Smooth muscle cell of the brain vasculature (primary cell): ENCODE measurements at regions not wholly inside any gene's neighbourhood (a gene's known extent, or its start where the extent isn't known, plus 50 kb on each side); places are given as distances from the start of the nearest gene placed in this dataset.

ENCODE experiments used
- DNase-seq: peaks from one replicate; pipeline ENCODE4 v3.0.0-alpha.2; 2012; ENCODE audit warnings: low read depth, low spot score

DNA sequence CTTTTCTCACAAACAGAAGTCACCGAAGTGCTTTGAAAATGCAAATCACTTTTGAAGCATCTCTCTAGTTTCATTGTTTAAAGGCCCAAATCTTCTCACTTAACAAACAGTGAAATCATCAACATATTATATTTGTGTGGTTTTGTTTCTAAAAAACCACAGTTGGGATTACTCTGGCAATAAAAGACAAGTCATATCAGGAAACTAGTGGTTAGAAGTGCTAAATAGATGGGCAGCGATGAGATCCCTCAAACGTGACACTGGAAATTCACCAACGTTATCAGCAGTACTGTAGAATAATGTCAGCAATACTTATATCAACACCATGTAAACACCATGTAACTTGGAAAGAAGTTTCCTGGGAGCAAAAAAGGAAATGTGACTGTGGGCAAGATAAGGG lies 893.5 kb downstream of the SUCLG1 start:
- DNase-seq: no peak

DNA sequence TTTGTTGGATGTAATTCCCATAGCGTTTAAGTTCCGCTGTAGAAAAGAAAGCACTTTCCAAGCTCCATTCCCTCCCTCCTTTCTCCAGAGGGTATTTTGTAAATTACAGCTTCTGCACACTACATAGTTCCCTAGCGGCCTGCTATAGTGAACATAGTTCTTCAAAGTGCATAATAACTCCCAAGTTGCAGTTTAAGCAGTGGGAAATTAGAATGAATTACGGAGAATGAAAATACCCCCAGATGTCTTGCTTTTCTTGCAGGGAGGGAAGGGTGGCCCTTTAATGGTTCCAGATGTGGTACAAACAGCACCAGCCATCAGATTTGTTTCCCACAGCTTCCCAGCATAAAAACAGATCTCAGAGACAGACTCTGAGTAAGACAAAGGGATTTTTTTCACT lies 893.9 kb downstream of the SUCLG1 start:
- no peak for DNase-seq

- DNase-seq: no peak
These were observed 897.5 kb downstream of the SUCLG1 start for GRCh38 chr2:83561592-83561991.

DNA sequence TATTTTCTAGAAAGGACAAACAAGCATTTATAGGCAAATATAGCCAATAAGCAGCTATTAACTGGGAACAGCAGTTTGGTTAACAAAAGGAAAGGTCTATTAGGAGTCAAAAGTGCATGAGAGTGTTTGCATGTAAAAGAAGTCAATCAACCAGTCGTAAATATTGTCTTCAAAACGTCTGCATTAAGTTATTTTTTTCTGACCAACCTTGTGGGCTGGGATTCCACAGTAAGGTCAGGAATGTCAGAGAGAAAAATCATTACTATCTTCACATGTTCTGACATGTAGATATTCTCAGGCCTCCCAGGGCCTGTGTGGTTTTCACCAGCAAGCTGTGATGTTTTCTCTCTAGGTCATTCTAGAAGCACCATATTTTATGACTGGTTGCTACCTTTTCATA lies 922.5 kb downstream of the SUCLG1 start:
- DNase-seq: no peak

GRCh38 chr2:83534416-83534815 lies 924.7 kb downstream of the SUCLG1 start:
- no peak for DNase-seq

- DNase-seq: no peak
These were observed 927.8 kb downstream of the SUCLG1 start for GRCh38 chr2:83531206-83531826.

DNA sequence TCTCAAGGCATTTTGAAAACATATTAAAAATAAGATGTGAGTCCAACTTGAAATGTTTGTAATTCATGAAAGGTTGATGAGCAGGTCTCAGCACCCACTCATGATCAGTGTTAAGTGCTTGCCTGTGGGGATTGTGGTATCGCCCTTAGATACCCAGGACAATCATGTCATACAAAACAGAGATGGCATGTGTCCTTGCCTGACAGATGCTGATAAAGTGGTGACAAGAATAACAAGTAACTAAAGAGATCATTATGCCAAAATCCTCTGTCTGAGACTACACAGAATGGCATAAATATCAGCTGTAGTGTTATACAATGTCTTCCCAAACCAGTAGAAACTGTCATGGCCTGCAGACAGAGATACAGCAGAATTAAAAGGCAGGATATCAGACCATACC lies 930.3 kb downstream of the SUCLG1 start:
- no peak for DNase-seq

DNA sequence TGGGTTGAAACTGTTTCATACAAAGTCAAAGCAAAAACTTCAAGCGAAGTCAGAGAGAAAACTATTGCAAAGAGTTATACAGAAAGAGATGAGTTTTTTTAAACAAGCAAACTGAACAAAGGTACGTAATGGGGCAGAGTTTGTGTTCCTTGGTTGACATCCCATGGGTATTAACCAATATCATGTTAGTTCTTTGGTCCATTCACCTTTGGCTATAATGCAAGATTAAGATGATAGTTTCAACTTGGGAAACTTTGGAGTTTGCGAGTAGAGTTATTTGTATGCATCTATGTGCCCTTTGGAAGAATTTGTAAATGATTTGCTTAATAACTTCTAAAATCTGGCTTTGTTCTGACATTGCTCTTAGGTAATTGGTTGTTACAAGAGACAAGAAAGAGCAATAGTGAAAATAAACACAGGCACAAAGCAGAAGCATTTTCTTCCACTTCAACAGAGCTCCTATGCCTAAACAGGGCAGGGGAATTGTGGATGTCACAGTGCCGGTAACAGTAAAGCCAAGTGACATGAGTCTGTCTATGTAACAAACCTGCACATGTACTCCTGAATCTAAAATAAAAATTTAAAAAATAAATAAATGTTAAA lies 936.1 kb downstream of the SUCLG1 start:
- no peak for DNase-seq

GRCh38 chr2:83517727-83518368 lies 941.2 kb downstream of the SUCLG1 start:
- DNase-seq: no peak

- DNase-seq: no peak
These were observed 942.6 kb downstream of the SUCLG1 start for GRCh38 chr2:83516503-83516902.

GRCh38 chr2:83487451-83487850 lies 971.6 kb downstream of the SUCLG1 start:
- no peak for DNase-seq

DNA sequence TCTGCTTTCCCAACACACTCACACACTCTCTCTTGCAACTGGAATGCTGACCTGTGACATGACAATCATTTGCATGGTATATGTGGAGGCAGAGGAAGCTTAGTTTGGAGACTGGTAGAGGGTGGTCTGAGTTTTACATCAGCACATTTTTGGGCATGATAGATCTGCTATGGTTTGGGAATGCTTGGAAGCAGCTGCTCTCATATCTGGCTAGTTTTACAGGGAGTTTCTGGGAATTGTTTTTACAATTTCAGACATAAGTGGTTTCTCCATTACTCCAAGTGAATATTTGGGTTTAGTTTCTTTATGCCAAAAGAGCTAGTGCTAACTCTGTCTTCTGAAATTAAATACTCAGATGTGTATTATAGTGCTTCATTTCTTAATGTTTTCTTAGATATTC lies 977.6 kb downstream of the SUCLG1 start:
- no peak for DNase-seq

- no peak for DNase-seq
These were observed 981.0 kb downstream of the SUCLG1 start for GRCh38 chr2:83478037-83478436.

DNA sequence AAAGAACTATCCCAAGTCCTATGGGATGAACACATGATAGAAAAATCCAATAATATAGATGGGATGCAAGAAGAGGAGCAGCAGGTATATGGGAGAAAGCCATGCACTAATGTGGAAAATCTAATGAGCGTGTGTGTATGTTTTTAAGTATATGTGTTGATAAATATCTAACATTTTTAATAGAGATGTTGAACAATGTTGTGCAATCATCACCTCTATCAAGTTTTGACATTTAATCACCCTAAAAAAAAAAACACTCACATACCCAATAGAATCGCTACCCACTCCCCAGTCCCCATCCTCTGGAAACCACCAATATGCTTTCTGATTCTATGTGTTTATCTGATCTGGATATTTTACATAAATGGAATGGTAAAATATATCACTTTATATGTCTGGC lies 983.7 kb downstream of the SUCLG1 start:
- DNase-seq: no peak

- no peak for DNase-seq
These were observed 987.4 kb downstream of the SUCLG1 start for GRCh38 chr2:83471655-83472054.

DNA sequence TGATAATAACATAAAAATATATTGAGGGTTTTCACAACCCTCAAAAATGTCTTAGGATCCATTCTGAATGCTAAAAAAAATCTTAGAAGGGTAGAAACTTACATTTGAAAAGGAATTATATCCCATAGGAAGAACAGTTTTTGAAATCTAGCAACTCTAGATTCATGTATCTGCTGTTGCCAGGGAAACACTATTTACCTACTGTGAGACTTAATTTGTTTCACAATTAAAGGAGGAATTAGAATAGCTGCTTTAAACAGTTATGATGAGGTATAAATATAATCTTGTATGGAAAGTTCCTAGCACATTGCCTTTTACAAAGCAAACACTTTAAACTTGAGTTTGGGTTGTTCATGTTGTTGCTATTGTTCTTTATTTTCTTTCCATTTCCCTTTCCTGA lies 988.2 kb downstream of the SUCLG1 start:
- no peak for DNase-seq

GRCh38 chr2:83464444-83464843 lies 994.6 kb downstream of the SUCLG1 start:
- no peak for DNase-seq

GRCh38 chr2:83462881-83463280 lies 996.2 kb downstream of the SUCLG1 start:
- DNase-seq: no peak

DNA sequence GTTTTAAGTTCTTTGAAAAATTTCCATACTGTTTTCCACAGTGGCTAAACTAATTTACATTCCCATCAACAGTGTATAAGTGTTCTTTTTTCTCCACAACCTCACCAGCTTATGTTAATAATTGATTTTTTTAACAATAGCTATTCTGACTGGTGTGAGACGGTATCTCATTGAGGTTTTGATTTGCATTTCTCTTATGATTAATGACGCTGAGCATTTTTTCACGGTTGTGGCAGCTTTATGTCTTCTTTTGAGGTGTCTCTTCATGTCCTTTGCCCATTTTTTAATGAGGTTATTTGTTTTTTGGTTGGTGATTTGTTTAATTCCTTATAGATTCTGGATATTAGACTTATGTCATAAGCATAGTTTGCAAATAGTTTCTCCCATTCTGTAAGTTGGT lies 997.9 kb downstream of the SUCLG1 start:
- DNase-seq: no peak

DNA sequence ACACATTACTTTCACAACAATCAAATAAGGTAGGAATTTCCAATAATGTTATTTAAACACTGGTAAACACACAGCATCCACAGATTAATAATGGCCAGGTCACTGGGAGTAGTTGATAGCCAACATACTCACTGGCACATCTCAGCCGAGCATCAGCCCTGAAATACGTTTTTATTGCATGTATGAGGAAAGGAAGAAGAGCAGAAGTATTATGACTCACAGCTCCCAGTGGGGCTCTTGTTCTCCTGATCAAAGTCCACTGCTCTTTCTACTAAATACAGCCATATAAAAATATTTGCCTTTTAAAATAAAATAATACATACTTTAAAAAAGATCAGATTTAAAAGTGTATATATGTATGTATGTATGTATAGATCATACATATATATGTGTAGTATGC lies 999.6 kb downstream of the SUCLG1 start:
- no peak for DNase-seq

GRCh38 chr2:83435989-83436388 lies 1023.1 kb downstream of the SUCLG1 start:
- no peak for DNase-seq

GRCh38 chr2:83420993-83421392 lies 1038.1 kb downstream of the SUCLG1 start:
- DNase-seq: no peak

DNA sequence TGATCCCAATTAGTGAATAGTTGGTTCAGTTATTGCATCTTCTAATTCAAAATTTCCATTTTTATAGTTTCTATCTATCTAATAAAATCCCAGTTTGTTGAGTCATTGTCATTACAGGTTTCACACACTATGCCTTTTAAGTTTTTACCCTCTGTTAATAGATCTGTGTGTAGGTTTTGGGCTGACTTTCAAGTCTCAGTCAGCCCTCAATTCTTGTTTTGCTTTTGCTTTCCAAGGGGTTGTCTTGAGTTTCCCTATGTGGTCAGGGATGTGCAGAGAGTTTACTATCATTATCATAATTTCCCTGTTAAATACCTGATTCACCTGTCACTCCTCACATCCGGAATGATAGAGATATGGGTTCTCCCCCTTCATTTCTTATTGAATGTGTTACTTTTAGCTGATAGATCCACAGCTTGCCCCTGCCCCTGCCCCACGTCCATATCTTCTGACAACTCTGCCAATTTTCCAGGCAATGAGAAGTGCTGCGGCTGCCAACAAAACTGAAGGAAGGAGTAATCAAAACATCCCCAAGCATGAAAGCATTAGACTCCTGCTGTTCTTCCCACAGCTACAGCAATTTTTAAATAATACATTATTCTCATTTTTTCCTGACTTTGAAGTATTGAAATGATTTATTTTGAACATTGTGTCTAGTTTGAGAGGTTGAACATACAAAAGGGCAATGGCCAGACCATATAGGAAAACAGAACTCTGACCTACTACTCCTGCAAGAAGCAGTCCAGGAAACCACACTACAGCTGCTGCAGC lies 1064.8 kb downstream of the SUCLG1 start:
- no peak for DNase-seq
